ENCODE measurements at regions not wholly inside any gene's neighbourhood (a gene's known extent, or its start where the extent isn't known, plus 50 kb on each side); places are given as distances from the start of the nearest gene placed in this dataset.

GRCh38 chr17:55959756-55960155 lies 193.5 kb upstream of the ANKFN1 start:
- Mint-ChIP-seq H3K4me1 (ENCODE audit: low read depth, unreplicated experiment) (no peaks in the 10 kb centered on the region), H3K36me3 (ENCODE audit: unreplicated experiment) (no peaks in the 10 kb centered on the region), H3K4me3 (ENCODE audit: unreplicated experiment) (no peak overlapping the region), H3K27me3 (ENCODE audit: unreplicated experiment) (peaks cover 2% of the 10 kb centered on the region), H3K27ac (ENCODE audit: unreplicated experiment) (no peak overlapping the region), H3K9me3 (ENCODE audit: unreplicated experiment) (no peaks in the 10 kb centered on the region)
- no peak for DNase-seq
- TF ChIP-seq CTCF (IDR thresholded peaks at IDR 0.05; ENCODE audit: partially characterized antibody, unreplicated experiment): no peak

- H3K4me3 Mint-ChIP-seq (ENCODE audit: unreplicated experiment): no peak overlapping the region
- no peak for TF ChIP-seq CTCF (IDR thresholded peaks at IDR 0.05; ENCODE audit: partially characterized antibody, unreplicated experiment)
- H3K27ac Mint-ChIP-seq (ENCODE audit: unreplicated experiment): no peak overlapping the region
- no peaks in the 10 kb centered on the region for H3K36me3 Mint-ChIP-seq (ENCODE audit: unreplicated experiment)
- H3K27me3 Mint-ChIP-seq (ENCODE audit: unreplicated experiment): peaks cover 2% of the 10 kb centered on the region
- H3K9me3 Mint-ChIP-seq (ENCODE audit: unreplicated experiment): no peaks in the 10 kb centered on the region
- no peak for DNase-seq
- no peaks in the 10 kb centered on the region for H3K4me1 Mint-ChIP-seq (ENCODE audit: low read depth, unreplicated experiment)
Observed at GRCh38 chr17:55961386-55961785, 191.9 kb upstream of the ANKFN1 start.

- no peak for DNase-seq
- no peak overlapping the region for H3K4me3 Mint-ChIP-seq (ENCODE audit: unreplicated experiment)
- H3K27ac Mint-ChIP-seq (ENCODE audit: unreplicated experiment): no peak overlapping the region
- no peak for TF ChIP-seq CTCF (IDR thresholded peaks at IDR 0.05; ENCODE audit: partially characterized antibody, unreplicated experiment)
- H3K9me3 Mint-ChIP-seq (ENCODE audit: unreplicated experiment): no peaks in the 10 kb centered on the region
- no peaks in the 10 kb centered on the region for H3K4me1 Mint-ChIP-seq (ENCODE audit: low read depth, unreplicated experiment)
- peaks cover 2% of the 10 kb centered on the region for H3K27me3 Mint-ChIP-seq (ENCODE audit: unreplicated experiment)
- H3K36me3 Mint-ChIP-seq (ENCODE audit: unreplicated experiment): no peaks in the 10 kb centered on the region
Observed at GRCh38 chr17:55962951-55963401, 190.3 kb upstream of the ANKFN1 start.

- H3K36me3 Mint-ChIP-seq (ENCODE audit: unreplicated experiment): no peaks in the 10 kb centered on the region
- no peaks in the 10 kb centered on the region for H3K27me3 Mint-ChIP-seq (ENCODE audit: unreplicated experiment)
- H3K4me1 Mint-ChIP-seq (ENCODE audit: low read depth, unreplicated experiment): no peaks in the 10 kb centered on the region
- no peak overlapping the region for H3K27ac Mint-ChIP-seq (ENCODE audit: unreplicated experiment)
- no peak for DNase-seq
- no peaks in the 10 kb centered on the region for H3K9me3 Mint-ChIP-seq (ENCODE audit: unreplicated experiment)
- no peak overlapping the region for H3K4me3 Mint-ChIP-seq (ENCODE audit: unreplicated experiment)
- no peak for TF ChIP-seq CTCF (IDR thresholded peaks at IDR 0.05; ENCODE audit: partially characterized antibody, unreplicated experiment)
Observed at GRCh38 chr17:55964191-55964590, 189.1 kb upstream of the ANKFN1 start.

- H3K36me3 Mint-ChIP-seq (ENCODE audit: unreplicated experiment): no peaks in the 10 kb centered on the region
- no peak overlapping the region for H3K4me3 Mint-ChIP-seq (ENCODE audit: unreplicated experiment)
- DNase-seq: no peak
- no peak for TF ChIP-seq CTCF (IDR thresholded peaks at IDR 0.05; ENCODE audit: partially characterized antibody, unreplicated experiment)
- no peaks in the 10 kb centered on the region for H3K27me3 Mint-ChIP-seq (ENCODE audit: unreplicated experiment)
- H3K4me1 Mint-ChIP-seq (ENCODE audit: low read depth, unreplicated experiment): no peaks in the 10 kb centered on the region
- H3K27ac Mint-ChIP-seq (ENCODE audit: unreplicated experiment): no peak overlapping the region
- no peaks in the 10 kb centered on the region for H3K9me3 Mint-ChIP-seq (ENCODE audit: unreplicated experiment)
Observed at GRCh38 chr17:55965051-55965450, 188.2 kb upstream of the ANKFN1 start.
